CD14-positive monocyte (primary cell): ENCODE measurements at regions not wholly inside any gene's neighbourhood (a gene's known extent, or its start where the extent isn't known, plus 50 kb on each side); places are given as distances from the start of the nearest gene placed in this dataset.

Experiments used
- DNase-seq, 3 donors: peaks; one replicate each; pipeline ENCODE4 v3.0.0-alpha.2; 2011 to 2022
- H2AFZ ChIP-seq: 2 replicates; pipeline ENCODE4 v1.6.0; 2012; ENCODE audit warnings: mild to moderate bottlenecking, low read depth, low read length, inconsistent platforms; ENCODE audit not compliant: insufficient read depth, poor library complexity, severe bottlenecking
- H3K27ac ChIP-seq, 2 donors: 1 replicate in 1 of 2; 2 replicates in 1 of 2; pipeline ENCODE4 v1.5.1; 2012 to 2013; ENCODE audit warnings: low read length in 2 of 2, control low read depth in 1 of 2, inconsistent platforms in 1 of 2, low read depth in 1 of 2, mild to moderate bottlenecking in 1 of 2
- H3K27me3 ChIP-seq, 2 donors: one replicate each; pipeline versions ENCODE4 v1.6.0 to v1.6.1; 2011 to 2013; ENCODE audit warnings: low read length in 2 of 2; ENCODE audit not compliant: control insufficient read depth in 2 of 2, insufficient read depth in 2 of 2
- H3K36me3 ChIP-seq, 2 donors: replicated peaks in 1 of 2; 1 replicate in 1 of 2; 2 replicates in 1 of 2; pipeline versions ENCODE4 v1.5.1 to v1.6.1; 2012 to 2013; ENCODE audit warnings: low read length in 2 of 2, control low read depth in 1 of 2, inconsistent platforms in 1 of 2, mild to moderate bottlenecking in 1 of 2; ENCODE audit not compliant: insufficient read depth in 2 of 2, control insufficient read depth in 1 of 2
- H3K4me1 ChIP-seq, 2 donors: 1 replicate in 1 of 2; 2 replicates in 1 of 2; pipeline versions ENCODE4 v1.5.1 to v1.6.1; 2012 to 2013; ENCODE audit warnings: low read length in 2 of 2, control low read depth in 1 of 2, inconsistent platforms in 1 of 2, mild to moderate bottlenecking in 1 of 2, moderate library complexity in 1 of 2; ENCODE audit not compliant: insufficient read depth in 2 of 2, control insufficient read depth in 1 of 2
- H3K4me2 ChIP-seq: replicated peaks from 2 replicates; pipeline ENCODE3; 2012; ENCODE audit warnings: low read length, moderate library complexity, mild to moderate bottlenecking; ENCODE audit not compliant: poor library complexity, severe bottlenecking; ENCODE audit errors: extremely low read depth
- H3K4me3 ChIP-seq, 3 experiments: fragments of 200-600 bp in 1 of 3; sonication (generic) in 1 of 3; replicated peaks in 1 of 3; 1 replicate in 2 of 3; 2 replicates in 1 of 3; pipeline ENCODE4 v1.5.1; 2011 to 2013; ENCODE audit warnings: low read length in 3 of 3, mild to moderate bottlenecking in 3 of 3, control low read depth in 2 of 3, low read depth in 2 of 3, inconsistent platforms in 1 of 3, moderate library complexity in 1 of 3
- H3K79me2 ChIP-seq: 2 replicates; pipeline ENCODE4 v1.6.0; 2012; ENCODE audit warnings: mild to moderate bottlenecking, control low read depth, inconsistent platforms, low read length, moderate library complexity; ENCODE audit not compliant: insufficient read depth
- H3K9ac ChIP-seq: 2 replicates; pipeline ENCODE4 v1.6.0; 2017; ENCODE audit warnings: low read length, mild to moderate bottlenecking; ENCODE audit not compliant: insufficient read depth, poor library complexity, severe bottlenecking
- H3K9me3 ChIP-seq, 2 donors: replicated peaks in 1 of 2; 1 replicate in 1 of 2; 2 replicates in 1 of 2; pipeline versions ENCODE4 v1.5.1 to v1.6.1; 2012 to 2013; ENCODE audit warnings: low read length in 2 of 2, control low read depth in 1 of 2; ENCODE audit not compliant: control insufficient read depth in 1 of 2, insufficient read depth in 1 of 2
- H4K20me1 ChIP-seq: 2 replicates; pipeline ENCODE4 v1.6.0; 2012; ENCODE audit warnings: mild to moderate bottlenecking, low read length, control low read depth, moderate library complexity; ENCODE audit not compliant: insufficient read depth
- H3K27ac Mint-ChIP-seq, 7 donors: one replicate each; pipeline ENCODE4 v1.8.0; 2020; ENCODE audit warnings: mild to moderate bottlenecking in 7 of 7, mixed read lengths in 7 of 7, moderate library complexity in 6 of 7, inconsistent platforms in 2 of 7
- H3K27me3 Mint-ChIP-seq, 3 donors: one replicate each; pipeline ENCODE4 v1.8.0; 2021 to 2022; ENCODE audit warnings: low read depth in 3 of 3, mild to moderate bottlenecking in 3 of 3, mixed read lengths in 3 of 3, moderate library complexity in 3 of 3, inconsistent platforms in 1 of 3
- H3K36me3 Mint-ChIP-seq, 2 donors: one replicate each; pipeline ENCODE4 v1.8.0; 2020; ENCODE audit warnings: mixed read lengths in 2 of 2, inconsistent platforms in 1 of 2, mild to moderate bottlenecking in 1 of 2
- H3K4me1 Mint-ChIP-seq: one replicate; pipeline ENCODE4 v1.8.0; 2020; ENCODE audit warnings: mild to moderate bottlenecking, mixed read lengths
- H3K4me3 Mint-ChIP-seq, 2 donors: one replicate each; pipeline ENCODE4 v1.8.0; 2020; ENCODE audit warnings: mild to moderate bottlenecking in 2 of 2, mixed read lengths in 2 of 2, moderate library complexity in 1 of 2
- H3K9me3 Mint-ChIP-seq, 7 donors: one replicate each; pipeline ENCODE4 v1.8.0; 2020 to 2022; ENCODE audit warnings: mixed read lengths in 7 of 7, mild to moderate bottlenecking in 6 of 7, moderate library complexity in 6 of 7, inconsistent platforms in 2 of 7
- CTCF ChIP-seq: fragments of 200-600 bp; IDR thresholded peaks from one replicate; pipeline ENCODE4 v1.8.0; 2022; ENCODE audit warnings: antibody characterized with exemption, mild to moderate bottlenecking
- WGBS: methylation state at CpG from one replicate; pipeline ENCODE4 v1.1.5; 2013; ENCODE audit warnings: missing lambda C conversion rate; ENCODE audit not compliant: insufficient coverage; 5-methylcytosine and 5-hydroxymethylcytosine counted together
- intact Hi-C, 2 donors: fragments of 100-400 bp; cut with micrococcal nuclease; formaldehyde crosslinking; loops; one replicate each; pipeline versions ENCODE4 v1.15.0 to v1.15.1; 2023

- Histone ChIP-seq H3K27me3 (no peaks in the 10 kb centered on the region), H3K4me3 (no peak overlapping the region), H3K4me2 (no peak overlapping the region), H3K36me3 (no peaks in the 10 kb centered on the region), H3K4me1 (no peaks in the 10 kb centered on the region), H3K9ac (no peak overlapping the region), H4K20me1 (no peaks in the 10 kb centered on the region), H2AFZ (no peak overlapping the region), H3K27ac (no peak overlapping the region), H3K9me3 (peaks cover 0 to 6% of the 10 kb centered on the region in 2 donors), H3K79me2 (no peaks in the 10 kb centered on the region)
- intact Hi-C loops = no loop called here
- no peak for DNase-seq
- H3K4me3 Mint-ChIP-seq = no peak overlapping the region
- TF ChIP-seq CTCF = no peak
- peaks cover 8% of the 10 kb centered on the region for H3K4me1 Mint-ChIP-seq
- no peaks in the 10 kb centered on the region for H3K36me3 Mint-ChIP-seq
- 95% methylated on average over 3 of the region's 3 CpGs for WGBS
- H3K27ac Mint-ChIP-seq = no peak overlapping the region
- peaks cover 6 to 18% (median 6%) of the 10 kb centered on the region in 3 donors for H3K27me3 Mint-ChIP-seq
- peaks cover 5 to 17% (median 12%) of the 10 kb centered on the region in 7 donors for H3K9me3 Mint-ChIP-seq
Measured at GRCh38 chr2:236947294-236947693, 138.4 kb upstream of the COPS8 start.

GRCh38 chr2:236947896-236948295 is 137.8 kb upstream of the COPS8 start:
- H3K4me3 Mint-ChIP-seq = no peak overlapping the region
- intact Hi-C loops = no loop called here
- Histone ChIP-seq H3K79me2 (no peaks in the 10 kb centered on the region), H2AFZ (no peak overlapping the region), H3K4me1 (no peaks in the 10 kb centered on the region), H3K36me3 (no peaks in the 10 kb centered on the region), H3K9me3 (peaks cover 0 to 6% of the 10 kb centered on the region in 2 donors), H3K27ac (no peak overlapping the region), H3K4me3 (no peak overlapping the region), H3K4me2 (no peak overlapping the region), H3K27me3 (no peaks in the 10 kb centered on the region), H4K20me1 (no peaks in the 10 kb centered on the region), H3K9ac (no peak overlapping the region)
- H3K27ac Mint-ChIP-seq = no peak overlapping the region
- no peaks in the 10 kb centered on the region for H3K36me3 Mint-ChIP-seq
- no peak for TF ChIP-seq CTCF
- DNase-seq = no peak
- 100% methylated on average over 7 of the region's 9 CpGs for WGBS
- peaks cover 8% of the 10 kb centered on the region for H3K4me1 Mint-ChIP-seq
- H3K9me3 Mint-ChIP-seq = peaks cover 5 to 17% (median 12%) of the 10 kb centered on the region in 7 donors
- peaks cover 6 to 18% (median 6%) of the 10 kb centered on the region in 3 donors for H3K27me3 Mint-ChIP-seq
